ENCODE measurements at regions not wholly inside any gene's neighbourhood (a gene's known extent, or its start where the extent isn't known, plus 50 kb on each side); places are given as distances from the start of the nearest gene placed in this dataset.

GRCh38 chr17:14752011-14752410, 451.1 kb downstream of the HS3ST3B1 start:
- Mint-ChIP-seq H3K36me3 (ENCODE audit: insufficient read depth, unreplicated experiment) (no peaks in the 10 kb centered on the region), H3K9me3 (ENCODE audit: unreplicated experiment) (no peaks in the 10 kb centered on the region), H3K27me3 (ENCODE audit: insufficient read depth, unreplicated experiment) (no peaks in the 10 kb centered on the region), H3K4me3 (ENCODE audit: unreplicated experiment) (no peak overlapping the region), H3K27ac (ENCODE audit: unreplicated experiment) (no peak overlapping the region), H3K4me1 (ENCODE audit: low read depth, unreplicated experiment) (no peaks in the 10 kb centered on the region)
- BruUV-seq (replicated peaks), result no TSS peak
- Histone ChIP-seq H3K4me3 (ENCODE audit: low read depth, low read length) (no peak overlapping the region), H3K9me3 (no peaks in the 10 kb centered on the region), H3K4me1 (no peaks in the 10 kb centered on the region), H3K36me3 (ENCODE audit: control insufficient read depth, insufficient read depth, low read length) (no peaks in the 10 kb centered on the region), H3K27me3 (replicated peaks; ENCODE audit: control insufficient read depth, insufficient read depth, low read length) (no peaks in the 10 kb centered on the region)
- DNase-seq, result no peak
- ChIA-PET CTCF (no interaction called here), POLR2A (no interaction called here)
- TF ChIP-seq CTCF (IDR thresholded peaks at IDR 0.05; ENCODE audit: insufficient read depth in 1 of 2, low read depth in 1 of 2, low read length in 1 of 2, severe bottlenecking in 1 of 2, unreplicated experiment in 1 of 2), result no peak
- intact Hi-C loops (cut with micrococcal nuclease; ENCODE audit: unreplicated experiment), result no loop called here

- no peak overlapping the region for H3K27ac Mint-ChIP-seq (ENCODE audit: unreplicated experiment)
- intact Hi-C loops (cut with micrococcal nuclease; ENCODE audit: unreplicated experiment), result no loop called here
- DNase-seq, result no peak
- no peaks in the 10 kb centered on the region for H3K4me1 ChIP-seq
- no peak for TF ChIP-seq CTCF (IDR thresholded peaks at IDR 0.05; ENCODE audit: insufficient read depth in 1 of 2, low read depth in 1 of 2, low read length in 1 of 2, severe bottlenecking in 1 of 2, unreplicated experiment in 1 of 2)
- no peaks in the 10 kb centered on the region for H3K36me3 Mint-ChIP-seq (ENCODE audit: insufficient read depth, unreplicated experiment)
- H3K4me3 Mint-ChIP-seq (ENCODE audit: unreplicated experiment), result no peak overlapping the region
- ChIA-PET POLR2A (no interaction called here), CTCF (no interaction called here)
- no TSS peak for BruUV-seq (replicated peaks)
- no peaks in the 10 kb centered on the region for H3K9me3 ChIP-seq
- H3K9me3 Mint-ChIP-seq (ENCODE audit: unreplicated experiment), result no peaks in the 10 kb centered on the region
- H3K4me3 ChIP-seq (ENCODE audit: low read depth, low read length), result no peak overlapping the region
- no peaks in the 10 kb centered on the region for H3K4me1 Mint-ChIP-seq (ENCODE audit: low read depth, unreplicated experiment)
- no peaks in the 10 kb centered on the region for H3K27me3 ChIP-seq (replicated peaks; ENCODE audit: control insufficient read depth, insufficient read depth, low read length)
- H3K27me3 Mint-ChIP-seq (ENCODE audit: insufficient read depth, unreplicated experiment), result no peaks in the 10 kb centered on the region
- no peaks in the 10 kb centered on the region for H3K36me3 ChIP-seq (ENCODE audit: control insufficient read depth, insufficient read depth, low read length)
These were observed 450.0 kb downstream of the HS3ST3B1 start for GRCh38 chr17:14750866-14751265.

GRCh38 chr17:14749269-14749668, 448.4 kb downstream of the HS3ST3B1 start:
- Mint-ChIP-seq H3K27me3 (ENCODE audit: insufficient read depth, unreplicated experiment) (no peaks in the 10 kb centered on the region), H3K4me3 (ENCODE audit: unreplicated experiment) (no peak overlapping the region), H3K27ac (ENCODE audit: unreplicated experiment) (no peak overlapping the region), H3K4me1 (ENCODE audit: low read depth, unreplicated experiment) (no peaks in the 10 kb centered on the region), H3K36me3 (ENCODE audit: insufficient read depth, unreplicated experiment) (no peaks in the 10 kb centered on the region), H3K9me3 (ENCODE audit: unreplicated experiment) (no peaks in the 10 kb centered on the region)
- H3K9me3 ChIP-seq, result no peaks in the 10 kb centered on the region
- POLR2A ChIA-PET, result no interaction called here
- no TSS peak for BruUV-seq (replicated peaks)
- H3K4me3 ChIP-seq (ENCODE audit: low read depth, low read length), result no peak overlapping the region
- no peak for TF ChIP-seq CTCF (IDR thresholded peaks at IDR 0.05; ENCODE audit: insufficient read depth in 1 of 2, low read depth in 1 of 2, low read length in 1 of 2, severe bottlenecking in 1 of 2, unreplicated experiment in 1 of 2)
- DNase-seq, result no peak
- no peaks in the 10 kb centered on the region for H3K4me1 ChIP-seq
- CTCF ChIA-PET, result no interaction called here
- intact Hi-C loops (cut with micrococcal nuclease; ENCODE audit: unreplicated experiment), result no loop called here
- H3K27me3 ChIP-seq (replicated peaks; ENCODE audit: control insufficient read depth, insufficient read depth, low read length), result no peaks in the 10 kb centered on the region
- no peaks in the 10 kb centered on the region for H3K36me3 ChIP-seq (ENCODE audit: control insufficient read depth, insufficient read depth, low read length)

All from Caco-2 (cell line).